Skeletal muscle tissue (tissue), 3 donors: ENCODE measurements at regions not wholly inside any gene's neighbourhood (a gene's known extent, or its start where the extent isn't known, plus 50 kb on each side); places are given as distances from the start of the nearest gene placed in this dataset.

Source experiments
- H3K27ac ChIP-seq: one replicate; pipeline ENCODE4 v1.7.0; 2013; ENCODE audit warnings: mild to moderate bottlenecking, low read depth, low read length, inconsistent platforms
- H3K27me3 ChIP-seq, 3 donors: one replicate each; pipeline ENCODE4 v1.7.0; 2013; ENCODE audit warnings: low read length in 3 of 3; ENCODE audit not compliant: control insufficient read depth in 3 of 3, insufficient read depth in 3 of 3
- H3K36me3 ChIP-seq, 3 donors: one replicate each; pipeline ENCODE4 v1.7.0; 2013; ENCODE audit warnings: low read length in 3 of 3; ENCODE audit not compliant: control insufficient read depth in 3 of 3, insufficient read depth in 3 of 3
- H3K4me1 ChIP-seq, 3 donors: one replicate each; pipeline ENCODE4 v1.7.0; 2013; ENCODE audit warnings: low read length in 3 of 3, mild to moderate bottlenecking in 3 of 3; ENCODE audit not compliant: control insufficient read depth in 3 of 3, insufficient read depth in 3 of 3
- H3K4me3 ChIP-seq, 3 donors: one replicate each; pipeline ENCODE4 v1.7.0; 2013; ENCODE audit warnings: low read length in 3 of 3
- H3K9ac ChIP-seq, 3 donors: one replicate each; pipeline ENCODE4 v1.7.0; 2013; ENCODE audit warnings: low read length in 3 of 3, mild to moderate bottlenecking in 3 of 3, moderate library complexity in 2 of 3, low read depth in 1 of 3
- H3K9me3 ChIP-seq, 3 donors: one replicate each; pipeline ENCODE4 v1.7.0; 2013; ENCODE audit warnings: low read length in 3 of 3; ENCODE audit not compliant: control insufficient read depth in 3 of 3
- donor health status: Osteomylitis.

DNA sequence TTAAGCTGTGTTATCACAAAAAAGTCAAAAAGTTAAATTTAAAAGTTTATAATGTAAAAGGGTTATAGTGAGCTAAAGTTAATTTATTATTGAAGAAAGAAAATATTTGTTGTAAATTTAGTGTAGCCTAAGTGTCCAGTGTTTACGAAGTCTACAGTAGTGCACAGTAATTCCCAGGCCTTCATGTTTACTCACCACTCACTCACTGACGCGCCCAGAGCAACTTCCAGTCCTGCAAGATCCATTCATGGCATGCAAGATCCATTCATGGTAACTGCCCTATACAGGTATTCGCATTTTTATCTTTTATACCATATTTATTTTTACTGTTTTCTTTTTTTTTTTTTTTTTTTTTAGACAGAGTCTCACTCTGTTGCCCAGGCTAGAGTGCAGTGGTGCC, 69.5 kb downstream of the TPRA1 start:
- H3K4me1 ChIP-seq: no peaks in the 10 kb centered on the region
- H3K4me3 ChIP-seq: no peak overlapping the region
- H3K27me3 ChIP-seq: peaks cover 0 to 9% (median 3%) of the 10 kb centered on the region in 3 donors

DNA sequence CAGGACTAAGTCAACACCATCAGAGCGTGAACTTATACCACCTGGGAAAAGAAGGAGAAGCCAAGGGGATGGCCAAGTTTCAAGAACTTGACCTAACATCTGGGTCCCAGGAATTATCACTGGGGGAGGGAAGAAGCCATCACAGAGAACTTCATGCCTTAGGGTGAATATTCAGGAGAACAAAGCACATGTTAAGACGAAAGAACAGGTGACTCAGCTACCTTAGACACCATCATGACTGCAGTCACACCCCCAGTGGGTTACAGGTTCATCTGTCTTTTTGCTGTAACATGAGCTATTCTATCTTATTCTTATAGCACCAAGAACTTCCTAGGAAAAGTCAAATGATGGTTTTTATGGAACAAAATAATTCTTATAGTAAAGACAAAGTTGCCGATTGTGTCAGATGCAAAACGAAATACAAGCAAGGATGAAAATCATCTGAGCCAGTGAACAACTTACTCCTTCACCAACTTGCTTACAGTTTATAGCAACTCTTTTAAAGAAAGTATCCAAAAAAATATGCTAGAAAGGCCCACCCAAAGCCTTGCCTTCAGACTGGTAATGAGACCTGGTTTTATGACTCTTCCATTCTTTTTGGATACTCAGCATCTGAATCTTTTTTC, 72.0 kb downstream of the TPRA1 start:
- Histone ChIP-seq H3K27me3 (peaks cover 0 to 6% (median 0%) of the 10 kb centered on the region in 3 donors), H3K9ac (no peak overlapping the region)

More for the DNA sequence above, 69.5 kb downstream of the TPRA1 start:
- no peak overlapping the region for H3K9ac ChIP-seq
- H3K27ac ChIP-seq: no peak overlapping the region
- peaks cover 0 to 4% (median 3%) of the 10 kb centered on the region in 3 donors for H3K9me3 ChIP-seq
- no peaks in the 10 kb centered on the region for H3K36me3 ChIP-seq

DNA sequence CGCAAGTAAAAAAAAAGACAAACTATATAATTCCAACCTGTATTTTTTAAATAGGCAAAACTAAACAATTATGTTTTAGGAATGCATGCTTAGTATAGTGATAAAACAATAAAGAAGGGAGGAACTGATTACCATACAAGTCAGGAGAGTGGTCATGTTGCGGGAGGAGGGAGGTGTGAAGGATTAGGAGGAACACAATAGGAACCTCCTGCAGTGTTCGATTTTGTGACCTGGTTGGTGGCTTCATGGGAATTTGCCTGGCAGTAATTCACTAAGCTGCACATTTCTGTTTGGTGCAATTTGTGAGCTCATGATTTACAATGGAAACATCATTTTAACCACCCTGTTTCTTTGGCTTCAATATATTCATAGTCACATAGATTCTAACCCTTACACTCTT, 78.3 kb downstream of the TPRA1 start:
- no peaks in the 10 kb centered on the region for H3K27me3 ChIP-seq
- H3K4me1 ChIP-seq: no peaks in the 10 kb centered on the region
- no peaks in the 10 kb centered on the region for H3K36me3 ChIP-seq
- no peak overlapping the region for H3K4me3 ChIP-seq
- H3K9me3 ChIP-seq: no peaks in the 10 kb centered on the region
- H3K27ac ChIP-seq: no peak overlapping the region
- H3K9ac ChIP-seq: no peak overlapping the region

More for the DNA sequence above, 72.0 kb downstream of the TPRA1 start:
- H3K4me3 ChIP-seq: no peak overlapping the region
- H3K4me1 ChIP-seq: no peaks in the 10 kb centered on the region
- H3K9me3 ChIP-seq: peaks cover 0 to 4% (median 3%) of the 10 kb centered on the region in 3 donors
- no peak overlapping the region for H3K27ac ChIP-seq
- H3K36me3 ChIP-seq: no peaks in the 10 kb centered on the region

DNA sequence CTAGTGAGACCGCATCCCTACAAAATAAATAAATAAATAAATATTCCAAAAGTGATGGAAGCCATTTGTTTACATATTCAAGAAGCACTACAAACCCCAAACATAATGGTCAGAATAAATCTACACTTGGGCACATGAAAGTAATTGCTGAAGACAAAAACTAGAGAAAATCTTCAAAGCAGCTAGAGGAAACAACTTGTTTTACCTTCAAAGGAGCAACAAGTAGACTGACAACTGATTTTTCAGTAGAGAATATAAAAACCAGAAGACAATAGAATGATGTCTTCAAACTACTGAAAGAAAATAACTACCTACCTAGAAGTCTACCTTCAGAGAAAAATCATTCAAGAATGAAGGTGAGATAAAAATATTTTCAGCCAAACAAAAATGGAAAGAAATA, 89.4 kb downstream of the TPRA1 start:
- no peak overlapping the region for H3K9ac ChIP-seq

DNA sequence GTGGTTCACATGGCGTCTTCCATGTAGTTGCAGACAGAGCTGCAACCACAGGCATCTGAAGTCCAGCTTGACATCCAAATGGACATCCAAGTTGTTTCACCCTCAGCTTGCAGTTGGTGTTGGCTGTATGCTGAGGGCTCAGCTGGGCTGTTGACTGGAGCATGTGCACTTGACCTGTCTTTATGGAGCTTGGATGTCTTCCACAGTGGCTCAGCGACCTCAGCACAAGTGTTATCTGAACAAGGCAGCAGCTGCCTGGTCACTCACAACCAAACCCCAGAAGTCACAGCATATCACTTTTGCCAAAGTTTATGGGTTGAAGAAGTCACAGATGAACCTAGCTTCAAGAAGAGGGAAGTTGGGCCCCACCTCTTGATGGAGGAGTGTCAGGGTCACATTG, 92.9 kb downstream of the TPRA1 start:
- H3K4me3 ChIP-seq: no peak overlapping the region
- peaks cover 4 to 7% (median 6%) of the 10 kb centered on the region in 3 donors for H3K27me3 ChIP-seq
- no peaks in the 10 kb centered on the region for H3K4me1 ChIP-seq
- H3K27ac ChIP-seq: no peak overlapping the region
- no peaks in the 10 kb centered on the region for H3K36me3 ChIP-seq
- no peak overlapping the region for H3K9ac ChIP-seq
- H3K9me3 ChIP-seq: no peaks in the 10 kb centered on the region

More for the DNA sequence above, 89.4 kb downstream of the TPRA1 start:
- no peaks in the 10 kb centered on the region for H3K9me3 ChIP-seq
- H3K27me3 ChIP-seq: peaks cover 4 to 6% (median 4%) of the 10 kb centered on the region in 3 donors
- H3K4me1 ChIP-seq: no peaks in the 10 kb centered on the region
- no peak overlapping the region for H3K4me3 ChIP-seq
- H3K27ac ChIP-seq: no peak overlapping the region
- H3K36me3 ChIP-seq: no peaks in the 10 kb centered on the region

DNA sequence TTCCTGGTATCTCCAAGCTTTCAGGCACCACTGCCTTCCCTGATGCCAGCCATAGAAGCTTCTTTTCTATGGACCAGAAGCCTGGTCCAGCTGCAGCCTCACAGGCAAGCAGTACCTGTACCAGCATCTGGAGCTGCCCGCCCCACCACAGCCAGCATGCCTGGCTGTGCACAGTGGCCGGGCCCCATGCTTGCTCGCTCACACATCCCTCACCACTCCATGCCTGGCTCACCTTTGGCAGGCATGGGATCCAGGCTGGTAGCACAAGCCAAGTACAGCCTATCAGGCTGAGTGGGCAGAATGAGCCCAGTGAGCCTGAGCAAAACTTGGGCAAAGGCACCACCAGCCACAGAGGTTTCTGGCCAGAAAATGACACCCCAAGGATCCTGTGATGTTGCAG, 93.4 kb downstream of the TPRA1 start:
- Histone ChIP-seq H3K36me3 (no peaks in the 10 kb centered on the region), H3K27ac (no peak overlapping the region), H3K9me3 (no peaks in the 10 kb centered on the region), H3K27me3 (peaks cover 4 to 7% (median 6%) of the 10 kb centered on the region in 3 donors), H3K9ac (no peak overlapping the region), H3K4me1 (no peaks in the 10 kb centered on the region), H3K4me3 (no peak overlapping the region)

DNA sequence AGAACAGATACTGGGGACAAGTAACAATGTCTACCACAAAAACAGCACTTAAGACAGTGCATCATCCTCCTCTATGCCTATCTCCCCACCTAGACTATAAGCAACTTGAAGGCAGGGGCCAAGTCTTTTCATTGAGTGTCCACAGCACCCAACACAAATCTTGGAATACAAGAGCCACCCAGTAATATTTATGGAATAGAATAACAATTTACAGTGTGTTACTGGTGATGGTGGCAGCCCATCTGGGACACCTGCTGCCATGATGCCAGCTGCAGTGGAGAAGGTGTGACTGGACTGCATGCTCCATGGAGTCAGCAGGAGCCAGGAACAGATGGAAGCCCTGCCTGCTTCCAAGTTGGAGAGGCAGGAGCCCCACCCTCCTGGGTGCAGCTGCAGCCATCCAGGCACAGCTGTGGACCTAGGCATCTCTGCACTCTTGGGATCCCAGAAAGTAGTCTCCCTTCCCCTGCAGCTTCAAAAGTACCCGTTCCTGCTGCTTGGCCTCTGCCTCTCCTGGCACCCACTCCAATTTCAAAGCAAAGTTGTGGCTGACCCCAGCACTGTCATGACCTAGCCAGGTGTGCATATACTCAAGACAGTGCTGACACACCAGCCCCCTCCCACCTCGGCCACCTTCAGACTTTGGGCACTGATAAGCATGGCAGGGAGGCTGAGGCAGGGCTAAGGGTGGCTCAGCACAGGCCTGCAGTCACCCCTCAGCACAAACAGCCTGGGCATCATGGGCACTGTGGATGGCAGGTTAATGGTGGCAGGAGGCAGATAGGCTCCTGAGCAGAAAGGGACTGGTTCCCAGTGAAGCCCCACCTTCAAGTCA, 94.5 kb downstream of the TPRA1 start:
- Histone ChIP-seq H3K9ac (no peak overlapping the region), H3K4me3 (no peak overlapping the region), H3K4me1 (no peaks in the 10 kb centered on the region), H3K27ac (no peak overlapping the region), H3K36me3 (no peaks in the 10 kb centered on the region), H3K27me3 (peaks cover 4 to 7% (median 6%) of the 10 kb centered on the region in 3 donors), H3K9me3 (no peaks in the 10 kb centered on the region)

DNA sequence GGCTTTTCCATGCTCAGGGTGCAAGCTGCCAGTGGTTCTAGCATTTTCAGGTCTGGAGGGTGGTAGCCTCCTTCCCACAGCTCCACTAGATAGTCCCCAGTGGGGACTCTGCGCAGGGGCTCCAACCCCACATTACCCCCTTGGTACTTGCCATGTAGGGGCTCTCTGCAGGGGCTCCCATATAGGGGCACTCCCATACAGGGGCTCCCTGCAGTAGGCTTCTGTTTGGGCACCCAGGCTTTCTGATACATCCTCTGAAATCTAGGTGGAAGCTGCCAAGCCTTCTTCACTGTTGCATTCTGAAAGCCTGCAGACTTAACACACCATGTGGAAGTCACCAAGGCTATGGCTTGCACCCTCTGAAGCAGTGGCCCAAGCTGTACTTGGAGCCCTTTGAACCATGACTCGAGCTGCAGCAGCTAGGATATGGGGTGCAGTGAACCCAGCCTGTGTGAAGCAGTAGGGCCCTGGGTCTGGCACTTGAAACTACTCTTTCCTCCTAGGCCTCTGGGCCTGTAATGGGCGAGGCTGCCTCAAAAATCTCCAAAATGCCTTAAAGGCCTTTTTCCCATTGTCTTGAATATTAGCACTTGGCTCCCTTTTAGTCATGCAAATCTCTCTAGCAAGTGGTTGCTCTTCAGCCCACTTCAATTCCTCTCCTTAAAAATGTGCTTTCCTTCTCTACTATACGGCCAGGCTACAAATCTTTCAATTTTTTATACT, 96.4 kb downstream of the TPRA1 start:
- Histone ChIP-seq H3K4me3 (no peak overlapping the region), H3K9ac (no peak overlapping the region), H3K27me3 (peaks cover 4 to 10% (median 9%) of the 10 kb centered on the region in 3 donors), H3K4me1 (no peaks in the 10 kb centered on the region), H3K36me3 (no peaks in the 10 kb centered on the region), H3K27ac (no peak overlapping the region), H3K9me3 (no peaks in the 10 kb centered on the region)

DNA sequence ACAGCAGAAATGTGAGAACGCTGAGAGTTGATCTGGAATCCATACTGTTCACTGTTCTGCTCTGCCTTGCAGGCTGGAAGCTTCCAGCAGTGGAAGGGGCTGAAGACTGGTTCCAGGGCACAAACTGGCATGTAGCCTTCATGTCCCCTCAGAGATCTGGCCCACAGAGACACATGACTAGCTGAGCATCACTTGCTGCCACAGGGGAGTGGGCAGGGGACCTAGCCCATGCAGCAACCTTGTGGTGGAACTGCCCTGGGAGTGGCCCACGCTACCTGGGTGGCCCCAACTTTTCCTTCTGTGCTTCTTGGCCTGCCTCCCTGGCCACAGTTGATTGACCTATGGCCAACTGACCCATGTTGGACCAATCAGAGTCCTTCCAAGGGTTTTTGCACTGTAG, 98.1 kb downstream of the TPRA1 start:
- H3K36me3 ChIP-seq: no peaks in the 10 kb centered on the region
- peaks cover under 1 to 19% (median 10%) of the 10 kb centered on the region in 3 donors for H3K27me3 ChIP-seq
- H3K4me3 ChIP-seq: no peak overlapping the region
- H3K4me1 ChIP-seq: no peaks in the 10 kb centered on the region
- no peak overlapping the region for H3K27ac ChIP-seq
- no peaks in the 10 kb centered on the region for H3K9me3 ChIP-seq
- H3K9ac ChIP-seq: no peak overlapping the region

DNA sequence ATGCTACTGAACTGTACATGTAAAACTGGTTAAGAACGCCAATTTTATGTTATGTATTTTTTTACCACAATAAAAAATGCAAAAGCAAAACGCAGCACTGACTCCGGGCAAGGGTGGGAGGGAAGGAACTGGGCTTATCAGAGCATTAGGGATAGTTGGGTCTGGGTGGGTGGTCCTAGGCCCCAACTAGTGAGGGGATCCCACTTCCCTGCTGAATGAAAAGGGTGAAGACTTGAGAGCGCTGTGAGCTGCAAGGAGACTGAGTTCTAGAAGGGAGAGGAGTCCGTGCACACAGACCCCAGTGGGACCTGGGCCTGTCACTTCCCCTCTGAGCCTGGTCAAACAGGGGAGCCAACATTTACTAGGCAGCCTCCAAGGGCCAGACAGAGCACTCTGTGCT, 98.6 kb downstream of the TPRA1 start:
- H3K4me1 ChIP-seq: no peaks in the 10 kb centered on the region

More for the DNA sequence above, 98.6 kb downstream of the TPRA1 start:
- no peak overlapping the region for H3K4me3 ChIP-seq
- H3K27me3 ChIP-seq: peaks cover 0 to 19% (median 7%) of the 10 kb centered on the region in 3 donors
- no peaks in the 10 kb centered on the region for H3K9me3 ChIP-seq
- no peaks in the 10 kb centered on the region for H3K36me3 ChIP-seq
- no peak overlapping the region for H3K9ac ChIP-seq
- H3K27ac ChIP-seq: no peak overlapping the region
